Sigmoid colon (tissue), 4 donors: ENCODE measurements at regions not wholly inside any gene's neighbourhood (a gene's known extent, or its start where the extent isn't known, plus 50 kb on each side); places are given as distances from the start of the nearest gene placed in this dataset.

Experiments
- CTCF ChIP-seq, 4 experiments: fragments of 450-650 bp in 3 of 4; fragments of 200-600 bp in 1 of 4; IDR thresholded peaks; one replicate each; pipeline ENCODE4 v1.5.1; 2016 to 2019; ENCODE audit warnings: antibody characterized with exemption in 4 of 4, mild to moderate bottlenecking in 3 of 4, moderate library complexity in 2 of 4
- POLR2A ChIP-seq, 2 donors: fragments of 450-650 bp; IDR thresholded peaks; one replicate each; pipeline ENCODE4 v1.6.1; 2016; ENCODE audit warnings: antibody characterized with exemption in 2 of 2, mild to moderate bottlenecking in 2 of 2, moderate library complexity in 2 of 2
- POLR2AphosphoS5 ChIP-seq, 4 donors: sonication (generic); formaldehyde crosslinking; IDR thresholded peaks; one replicate each; pipeline ENCODE4 v1.6.1; 2017; ENCODE audit warnings: antibody characterized with exemption in 4 of 4

GRCh38 chr5:148012801-148013200, 51.0 kb upstream of the SPINK5 start:
- TF ChIP-seq CTCF (IDR thresholded peaks at IDR 0.05) (no peak), POLR2AphosphoS5 (IDR thresholded peaks at IDR 0.05) (no peak), POLR2A (IDR thresholded peaks at IDR 0.05) (no peak)
